H1 (cell line): ENCODE measurements at regions not wholly inside any gene's neighbourhood (a gene's known extent, or its start where the extent isn't known, plus 50 kb on each side); places are given as distances from the start of the nearest gene placed in this dataset.

Experiments
- CEBPB ChIP-seq: IDR thresholded peaks from 2 replicates; pipeline ENCODE4 v1.6.1; 2012; ENCODE audit warnings: low read depth, low read length
- CREB1 ChIP-seq: IDR thresholded peaks from 2 replicates; pipeline ENCODE4 v1.6.1; 2012; ENCODE audit warnings: inconsistent platforms
- CTCF ChIP-seq, 3 experiments: IDR thresholded peaks; 1 replicate in 2 of 3; 2 replicates in 1 of 3; pipeline versions ENCODE4 v1.5.1 to v1.6.1; 2011; ENCODE audit warnings: low read length in 3 of 3, mild to moderate bottlenecking in 3 of 3, inconsistent platforms in 2 of 3, low read depth in 1 of 3, moderate library complexity in 1 of 3; ENCODE audit not compliant: insufficient read depth in 1 of 3; ENCODE audit errors: control extremely low read depth in 1 of 3
- FOSL1 ChIP-seq: IDR thresholded peaks from 2 replicates; pipeline ENCODE4 v1.6.1; 2011; ENCODE audit warnings: mild to moderate bottlenecking, low read depth, low read length, moderate library complexity; ENCODE audit not compliant: insufficient read depth
- GABPA ChIP-seq: IDR thresholded peaks from 2 replicates; pipeline ENCODE4 v1.6.1; 2011; ENCODE audit warnings: mild to moderate bottlenecking, low read length, moderate library complexity, borderline replicate concordance; ENCODE audit not compliant: insufficient read depth
- HDAC2 ChIP-seq, 2 experiments: fragments of 300-600 bp in 1 of 2; sonication (generic) in 1 of 2; IDR thresholded peaks; 2 replicates each; pipeline ENCODE4 v1.6.1; 2011 to 2012; ENCODE audit warnings: low read depth in 2 of 2, low read length in 2 of 2, mild to moderate bottlenecking in 2 of 2, moderate library complexity in 2 of 2, borderline replicate concordance in 1 of 2, inconsistent platforms in 1 of 2
- POLR2A ChIP-seq, 2 experiments: IDR thresholded peaks; 1 replicate in 1 of 2; 2 replicates in 1 of 2; pipeline ENCODE4 v1.6.1; 2011; ENCODE audit warnings: low read depth in 2 of 2, low read length in 2 of 2, mild to moderate bottlenecking in 2 of 2; ENCODE audit errors: control extremely low read depth in 1 of 2
- POLR2AphosphoS5 ChIP-seq: IDR thresholded peaks from 2 replicates; pipeline ENCODE4 v1.6.1; 2011; ENCODE audit warnings: low read depth, low read length
- RXRA ChIP-seq: IDR thresholded peaks from 2 replicates; pipeline ENCODE4 v1.6.1; 2011; ENCODE audit warnings: low read depth, mild to moderate bottlenecking, low read length, moderate library complexity; ENCODE audit not compliant: insufficient read depth
- SIN3A ChIP-seq, 2 experiments: IDR thresholded peaks in 1 of 2; conservative IDR thresholded peaks in 1 of 2; 2 replicates each; pipeline ENCODE4 v1.6.1; 2011 to 2012; ENCODE audit warnings: low read length in 2 of 2, improper control_type of control experiment in 1 of 2, low read depth in 1 of 2, mild to moderate bottlenecking in 1 of 2
- SP2 ChIP-seq: IDR thresholded peaks from 2 replicates; pipeline ENCODE4 v1.6.1; 2012; ENCODE audit warnings: mild to moderate bottlenecking, low read length, inconsistent platforms
- YY1 ChIP-seq: IDR thresholded peaks from 2 replicates; pipeline ENCODE4 v1.6.1; 2011; ENCODE audit warnings: low read depth, mild to moderate bottlenecking, low read length
- ZNF274 ChIP-seq: IDR thresholded peaks from 2 replicates; pipeline ENCODE4 v1.7.0; 2012; ENCODE audit warnings: low read length, borderline replicate concordance; ENCODE audit errors: extremely low read depth

GRCh38 chr11:33514079-33514925, 186.3 kb downstream of the C11orf91 start:
- TF ChIP-seq YY1, result no peak
- TF ChIP-seq CTCF (IDR thresholded peaks at IDR 0.05; ENCODE audit: control extremely low read depth in 1 of 3, insufficient read depth in 1 of 3, low read depth in 1 of 3, low read length in 3 of 3), result no peak
- no peak for TF ChIP-seq POLR2AphosphoS5
- TF ChIP-seq ZNF274, result no peak
- TF ChIP-seq SP2, result no peak
- no peak for TF ChIP-seq CEBPB
- TF ChIP-seq GABPA, result no peak
- TF ChIP-seq CREB1, result no peak
- no peak for TF ChIP-seq HDAC2 (IDR thresholded peaks at IDR 0.05; ENCODE audit: borderline replicate concordance in 1 of 2, low read depth in 2 of 2, low read length in 2 of 2)
- TF ChIP-seq POLR2A (IDR thresholded peaks at IDR 0.05; ENCODE audit: control extremely low read depth in 1 of 2, low read depth in 2 of 2, low read length in 2 of 2), result no peak
- no peak for TF ChIP-seq FOSL1
- no peak for TF ChIP-seq SIN3A (conservative IDR thresholded peaks at IDR 0.05 in 1 of 2, IDR thresholded peaks at IDR 0.05 in 1 of 2; ENCODE audit: low read depth in 1 of 2, low read length in 2 of 2)
- no peak for TF ChIP-seq RXRA
